A549 (cell line): ENCODE measurements at regions not wholly inside any gene's neighbourhood (a gene's known extent, or its start where the extent isn't known, plus 50 kb on each side); places are given as distances from the start of the nearest gene placed in this dataset.

Experiments used
- CTCF ChIP-seq: fragments of >200 bp; sonication (Bioruptor Twin); formaldehyde crosslinking; IDR thresholded peaks from 3 replicates; pipeline ENCODE4 v1.5.1; 2016
- RFX5 ChIP-seq: fragments of 450-650 bp; IDR thresholded peaks from 2 replicates; pipeline ENCODE4 v1.7.1; 2014; ENCODE audit warnings: antibody characterized with exemption, mild to moderate bottlenecking, moderate library complexity
- SMC3 ChIP-seq: fragments of >200 bp; sonication (Bioruptor Twin); formaldehyde crosslinking; IDR thresholded peaks from 3 replicates; pipeline ENCODE4 v1.6.1; 2018; ENCODE audit warnings: inconsistent platforms

- no peak for TF ChIP-seq CTCF
- TF ChIP-seq SMC3: no peak
- no peak for TF ChIP-seq RFX5
Measured at GRCh38 chr1:4218619-4219018, 318.5 kb upstream of the C1orf174 start.
